HL-60 (cell line): ENCODE measurements at regions not wholly inside any gene's neighbourhood (a gene's known extent, or its start where the extent isn't known, plus 50 kb on each side); places are given as distances from the start of the nearest gene placed in this dataset.

ENCODE experiments used
- DNase-seq, 2 experiments: peaks; one replicate each; pipeline ENCODE4 v3.0.0-alpha.2; 2010 to 2020; ENCODE audit warnings: low read depth in 1 of 2, low spot score in 1 of 2
- H3K27ac ChIP-seq: fragments of 250-450 bp; sonication (Bioruptor Pico); replicated peaks from 2 replicates; pipeline ENCODE4 v1.5.1; 2020; ENCODE audit warnings: mild to moderate bottlenecking, moderate library complexity
- H3K27me3 ChIP-seq: fragments of 250-450 bp; sonication (Bioruptor Pico); 2 replicates; pipeline ENCODE4 v1.5.1; 2021; ENCODE audit warnings: mild to moderate bottlenecking, moderate library complexity; ENCODE audit not compliant: insufficient read depth, poor library complexity, severe bottlenecking
- H3K4me3 ChIP-seq: replicated peaks from 2 replicates; pipeline ENCODE4 v1.5.1; 2011; ENCODE audit warnings: mild to moderate bottlenecking, control low read depth, low read length; ENCODE audit not compliant: insufficient read depth
- CTCF ChIP-seq: IDR thresholded peaks from one replicate; pipeline ENCODE4 v1.5.1; 2011; ENCODE audit warnings: low read length, control low read depth, inconsistent platforms; ENCODE audit not compliant: insufficient read depth
- GABPA ChIP-seq: IDR thresholded peaks from 2 replicates; pipeline ENCODE4 v1.6.1; 2012; ENCODE audit warnings: low read depth
- POLR2AphosphoS5 ChIP-seq: IDR thresholded peaks from 2 replicates; pipeline ENCODE4 v1.6.1; 2012; ENCODE audit warnings: low read depth
- REST ChIP-seq: IDR thresholded peaks from 2 replicates; pipeline ENCODE4 v1.6.1; 2012; ENCODE audit warnings: low read depth; ENCODE audit not compliant: insufficient replicate concordance
- SPI1 ChIP-seq: IDR thresholded peaks from 2 replicates; pipeline ENCODE4 v1.6.1; 2012; ENCODE audit warnings: low read depth, mild to moderate bottlenecking, borderline replicate concordance

DNA sequence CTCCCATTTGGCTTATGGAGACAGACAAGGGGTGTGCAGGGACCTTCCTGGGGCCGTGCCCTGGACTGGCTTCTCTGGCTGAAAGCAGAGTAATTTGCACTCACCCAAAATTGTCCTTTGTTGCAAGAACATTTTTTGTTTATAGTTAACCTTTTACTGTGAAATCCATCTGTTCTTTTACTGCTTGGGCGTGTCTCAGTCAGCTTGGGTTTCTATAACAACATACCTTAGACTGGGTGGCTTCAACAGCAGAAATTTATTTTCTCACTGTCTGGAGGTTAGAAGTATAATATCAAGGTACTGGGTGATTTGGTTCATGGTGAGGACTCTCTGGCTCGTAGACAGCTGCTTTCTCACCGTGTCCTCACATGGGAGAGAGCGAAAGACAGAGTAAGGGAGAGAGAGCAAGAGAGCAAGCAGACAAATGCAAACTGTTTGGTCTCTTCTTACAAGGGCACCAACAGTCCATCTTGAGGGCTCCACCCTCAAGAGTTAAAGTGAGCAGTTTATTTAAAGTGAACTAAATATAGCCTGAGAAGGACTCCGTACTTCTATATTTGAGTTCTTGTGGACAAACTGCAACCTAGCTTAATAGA, 131.0 kb upstream of the NPY start:
- Histone ChIP-seq H3K27me3 (no peaks in the 10 kb centered on the region), H3K4me3 (no peak overlapping the region), H3K27ac (no peak overlapping the region)
- no peak for TF ChIP-seq REST
- no peak for TF ChIP-seq SPI1
- no peak for TF ChIP-seq GABPA
- TF ChIP-seq CTCF, result no peak
- no peak for TF ChIP-seq POLR2AphosphoS5
- no peak for DNase-seq

DNA sequence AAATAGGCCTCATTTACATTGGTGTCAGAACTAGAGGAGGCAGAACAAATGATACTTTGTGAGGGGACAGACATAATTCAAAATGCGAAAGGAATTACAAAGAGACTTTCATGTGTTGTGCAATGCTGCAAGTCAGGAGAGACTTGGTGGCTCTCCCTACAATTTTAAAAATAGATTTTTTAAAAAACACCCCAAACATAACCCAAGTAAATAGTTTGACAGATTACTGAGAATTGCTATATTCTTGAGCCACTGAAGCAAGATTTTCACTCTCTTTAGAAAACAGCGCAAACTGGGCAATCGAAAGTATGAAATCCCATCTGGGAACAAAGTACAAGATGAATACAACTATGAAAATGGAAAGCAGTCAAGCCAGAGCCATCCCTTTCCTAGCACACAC, 126.3 kb upstream of the NPY start:
- Histone ChIP-seq H3K4me3 (no peak overlapping the region), H3K27ac (no peak overlapping the region), H3K27me3 (no peaks in the 10 kb centered on the region)
- TF ChIP-seq REST (no peak), GABPA (no peak), CTCF (no peak), POLR2AphosphoS5 (no peak), SPI1 (no peak)
- no peak for DNase-seq

- no peak for TF ChIP-seq GABPA
- no peak for TF ChIP-seq CTCF
- no peak for TF ChIP-seq SPI1
- TF ChIP-seq POLR2AphosphoS5, result no peak
- TF ChIP-seq REST, result no peak
- DNase-seq, result no peak
- no peaks in the 10 kb centered on the region for H3K27me3 ChIP-seq
- H3K4me3 ChIP-seq, result no peak overlapping the region
- no peak overlapping the region for H3K27ac ChIP-seq
Observed at GRCh38 chr7:24158975-24159374, 125.0 kb upstream of the NPY start.
